HG02571 (cell line): ENCODE measurements at regions not wholly inside any gene's neighbourhood (a gene's known extent, or its start where the extent isn't known, plus 50 kb on each side); places are given as distances from the start of the nearest gene placed in this dataset.
"Not testable (repeated sequence)": the region's sequence is repeated elsewhere in the genome, so short reads cannot be mapped to it uniquely, and the experiment has no call there.

Experiments
- ATAC-seq: cut with Tn5 transposase; IDR thresholded peaks from one replicate; pipeline ENCODE4 v1.9.1; 2021; ENCODE audit warnings: mild to moderate bottlenecking, moderate library complexity; ENCODE audit not compliant: unreplicated experiment

- no peak for ATAC-seq
These were observed 158.4 kb upstream of the PDE1C start for GRCh38 chr7:32228601-32229000.

GRCh38 chr7:32227746-32228145, 157.5 kb upstream of the PDE1C start:
- ATAC-seq = no peak

- no peak for ATAC-seq
These were observed 154.1 kb upstream of the PDE1C start for GRCh38 chr7:32224276-32224675.

GRCh38 chr7:32223721-32224120, 153.5 kb upstream of the PDE1C start:
- ATAC-seq = no peak

- no peak for ATAC-seq
These were observed 153.0 kb upstream of the PDE1C start for GRCh38 chr7:32223071-32223650.

GRCh38 chr7:32222251-32222900, 152.2 kb upstream of the PDE1C start:
- ATAC-seq = no peak

GRCh38 chr7:32221736-32222135, 151.5 kb upstream of the PDE1C start:
- no peak for ATAC-seq

GRCh38 chr7:32221056-32221455, 150.8 kb upstream of the PDE1C start:
- ATAC-seq = no peak

GRCh38 chr7:32219831-32220230, 149.6 kb upstream of the PDE1C start:
- ATAC-seq = not testable (repeated sequence)

GRCh38 chr7:32219416-32219815, 149.2 kb upstream of the PDE1C start:
- ATAC-seq = no peak

GRCh38 chr7:32218741-32219288, 148.6 kb upstream of the PDE1C start:
- no peak for ATAC-seq

- ATAC-seq = no peak
These were observed 147.9 kb upstream of the PDE1C start for GRCh38 chr7:32218154-32218467.

- no peak for ATAC-seq
These were observed 147.3 kb upstream of the PDE1C start for GRCh38 chr7:32217341-32218153.

- ATAC-seq = no peak
These were observed 146.6 kb upstream of the PDE1C start for GRCh38 chr7:32216759-32217158.

- ATAC-seq = no peak
These were observed 145.5 kb upstream of the PDE1C start for GRCh38 chr7:32215697-32216096.

GRCh38 chr7:32214913-32215312, 144.7 kb upstream of the PDE1C start:
- no peak for ATAC-seq

GRCh38 chr7:32212321-32212720, 142.1 kb upstream of the PDE1C start:
- ATAC-seq = no peak

GRCh38 chr7:32206987-32207386, 136.8 kb upstream of the PDE1C start:
- no peak for ATAC-seq

- ATAC-seq = no peak
These were observed 136.3 kb upstream of the PDE1C start for GRCh38 chr7:32206488-32206887.

GRCh38 chr7:32205298-32205824, 135.2 kb upstream of the PDE1C start:
- ATAC-seq = not testable (repeated sequence)

- no peak for ATAC-seq
These were observed 134.3 kb upstream of the PDE1C start for GRCh38 chr7:32204361-32205018.
